Keratinocyte (primary cell): ENCODE measurements at regions not wholly inside any gene's neighbourhood (a gene's known extent, or its start where the extent isn't known, plus 50 kb on each side); places are given as distances from the start of the nearest gene placed in this dataset.

Source experiments
- EZH2 ChIP-seq: IDR thresholded peaks from one replicate; pipeline ENCODE4 v1.6.1; 2012; ENCODE audit warnings: inconsistent platforms, mild to moderate bottlenecking, low read length, moderate library complexity
- TF ChIP-seq, protein P1 (sequence below), 3 experiments: IDR thresholded peaks in 1 of 3; conservative IDR thresholded peaks in 1 of 3; optimal IDR thresholded peaks in 1 of 3; 2 replicates in 2 of 3; 3 replicates in 1 of 3; pipeline versions ENCODE3 to v1.5.1; 2011; ENCODE audit warnings: low read length in 3 of 3, mild to moderate bottlenecking in 3 of 3, moderate library complexity in 2 of 3, control low read depth in 1 of 3, inconsistent platforms in 1 of 3; ENCODE audit not compliant: insufficient read depth in 2 of 3; ENCODE audit errors: extremely low read depth in 1 of 3

DNA sequence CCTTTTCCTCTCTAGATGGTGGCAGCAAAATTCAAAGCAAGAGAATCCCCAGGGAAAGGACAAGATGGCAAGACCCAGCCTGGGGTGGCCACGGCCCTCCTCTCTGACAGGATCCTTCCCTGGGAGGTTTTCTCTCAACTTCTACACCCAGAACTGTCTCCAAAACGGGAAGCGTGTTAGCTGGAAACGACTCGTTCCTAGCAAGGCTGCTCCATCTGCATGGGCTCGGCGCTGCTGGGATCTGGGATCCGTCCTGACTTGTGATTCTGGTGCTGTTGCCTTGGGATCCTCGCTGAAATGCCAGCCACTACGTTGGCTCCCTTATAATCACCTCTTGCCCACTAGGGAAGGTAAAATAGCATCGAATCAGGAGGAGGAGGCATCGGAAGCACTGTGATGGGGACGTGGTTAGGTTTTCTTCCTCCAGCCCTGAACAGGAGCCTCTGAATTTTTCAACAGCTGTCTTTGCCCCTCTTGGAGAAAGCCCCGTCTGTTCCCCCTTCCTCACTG, 514.8 kb upstream of the MYT1L start:
- TF ChIP-seq, protein P1, sequence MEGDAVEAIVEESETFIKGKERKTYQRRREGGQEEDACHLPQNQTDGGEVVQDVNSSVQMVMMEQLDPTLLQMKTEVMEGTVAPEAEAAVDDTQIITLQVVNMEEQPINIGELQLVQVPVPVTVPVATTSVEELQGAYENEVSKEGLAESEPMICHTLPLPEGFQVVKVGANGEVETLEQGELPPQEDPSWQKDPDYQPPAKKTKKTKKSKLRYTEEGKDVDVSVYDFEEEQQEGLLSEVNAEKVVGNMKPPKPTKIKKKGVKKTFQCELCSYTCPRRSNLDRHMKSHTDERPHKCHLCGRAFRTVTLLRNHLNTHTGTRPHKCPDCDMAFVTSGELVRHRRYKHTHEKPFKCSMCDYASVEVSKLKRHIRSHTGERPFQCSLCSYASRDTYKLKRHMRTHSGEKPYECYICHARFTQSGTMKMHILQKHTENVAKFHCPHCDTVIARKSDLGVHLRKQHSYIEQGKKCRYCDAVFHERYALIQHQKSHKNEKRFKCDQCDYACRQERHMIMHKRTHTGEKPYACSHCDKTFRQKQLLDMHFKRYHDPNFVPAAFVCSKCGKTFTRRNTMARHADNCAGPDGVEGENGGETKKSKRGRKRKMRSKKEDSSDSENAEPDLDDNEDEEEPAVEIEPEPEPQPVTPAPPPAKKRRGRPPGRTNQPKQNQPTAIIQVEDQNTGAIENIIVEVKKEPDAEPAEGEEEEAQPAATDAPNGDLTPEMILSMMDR (optimal IDR thresholded peaks at IDR 0.05 in 1 of 3, IDR thresholded peaks at IDR 0.05 in 1 of 3, conservative IDR thresholded peaks at IDR 0.05 in 1 of 3; ENCODE audit: extremely low read depth in 1 of 3, insufficient read depth in 2 of 3, low read length in 3 of 3) = no peak
- TF ChIP-seq EZH2 = no peak
